ENCODE measurements at regions not wholly inside any gene's neighbourhood (a gene's known extent, or its start where the extent isn't known, plus 50 kb on each side); places are given as distances from the start of the nearest gene placed in this dataset.

DNA sequence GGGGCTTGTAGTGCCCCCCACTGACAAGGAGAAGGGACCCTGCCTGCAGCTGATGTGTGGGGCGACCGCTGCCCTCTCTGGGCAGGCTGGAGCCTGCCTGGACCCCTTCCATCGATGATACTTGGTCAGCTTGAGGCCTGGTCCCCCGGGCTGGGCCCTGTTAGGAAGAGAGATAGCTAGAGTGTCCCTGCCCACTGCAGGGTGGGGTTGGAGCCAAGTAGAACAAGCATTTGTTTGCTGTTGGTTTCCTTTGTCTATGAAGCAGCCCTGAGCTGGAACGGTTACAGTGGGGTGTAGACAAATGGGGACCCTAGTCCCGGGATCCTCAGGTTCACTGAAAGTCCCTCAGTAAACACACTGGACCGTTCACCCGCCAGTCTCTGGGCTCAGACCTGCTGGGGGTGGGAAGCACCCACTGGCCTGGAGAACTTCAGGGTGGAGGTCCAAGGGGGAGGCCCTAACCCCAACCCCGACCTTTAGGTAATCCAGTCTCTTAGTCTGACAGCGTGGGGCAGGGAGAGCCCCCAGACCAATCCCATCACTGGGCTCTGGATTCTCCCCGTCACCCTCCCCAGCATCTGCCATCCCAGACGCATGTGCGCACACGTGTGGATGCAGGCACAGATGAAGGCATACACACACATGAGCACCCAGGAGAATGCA, 204.8 kb upstream of the ZNF536 start:
- TF ChIP-seq CTCF (IDR thresholded peaks at IDR 0.05 in 4 of 5, conservative IDR thresholded peaks at IDR 0.05 in 1 of 5) = no peak
- no peak for TF ChIP-seq POLR2A (IDR thresholded peaks at IDR 0.05)

All from gastrocnemius medialis (tissue), 4 donors.